ENCODE measurements at regions not wholly inside any gene's neighbourhood (a gene's known extent, or its start where the extent isn't known, plus 50 kb on each side); places are given as distances from the start of the nearest gene placed in this dataset.
"Not testable (repeated sequence)": the region's sequence is repeated elsewhere in the genome, so short reads cannot be mapped to it uniquely, and the experiment has no call there.

- TF ChIP-seq ZNF274 (IDR thresholded peaks at IDR 0.05; ENCODE audit: low read depth, low read length): no peak
- no peak overlapping the region for H3K4me3 ChIP-seq (ENCODE audit: low read length)
Observed at GRCh38 chr6:6438286-6438685, 117.8 kb upstream of the F13A1 start.

GRCh38 chr6:6439778-6440177 lies 119.3 kb upstream of the F13A1 start:
- H3K4me3 ChIP-seq (ENCODE audit: low read length): no peak overlapping the region
- TF ChIP-seq ZNF274 (IDR thresholded peaks at IDR 0.05; ENCODE audit: low read depth, low read length): no peak

GRCh38 chr6:6452002-6452401 lies 131.5 kb upstream of the F13A1 start:
- no peak overlapping the region for H3K4me3 ChIP-seq (ENCODE audit: low read length)
- no peak for TF ChIP-seq ZNF274 (IDR thresholded peaks at IDR 0.05; ENCODE audit: low read depth, low read length)

GRCh38 chr6:6453186-6453585 lies 132.7 kb upstream of the F13A1 start:
- TF ChIP-seq ZNF274 (IDR thresholded peaks at IDR 0.05; ENCODE audit: low read depth, low read length): no peak
- H3K4me3 ChIP-seq (ENCODE audit: low read length): no peak overlapping the region

GRCh38 chr6:6455272-6455671 lies 133.2 kb upstream of the LY86 start:
- H3K4me3 ChIP-seq (ENCODE audit: low read length): no peak overlapping the region
- TF ChIP-seq ZNF274 (IDR thresholded peaks at IDR 0.05; ENCODE audit: low read depth, low read length): no peak

- TF ChIP-seq ZNF274 (IDR thresholded peaks at IDR 0.05; ENCODE audit: low read depth, low read length): no peak
- no peak overlapping the region for H3K4me3 ChIP-seq (ENCODE audit: low read length)
Observed at GRCh38 chr6:6458172-6458571, 130.3 kb upstream of the LY86 start.

GRCh38 chr6:6459963-6460362 lies 128.6 kb upstream of the LY86 start:
- not testable (repeated sequence) for H3K4me3 ChIP-seq (ENCODE audit: low read length)

- TF ChIP-seq ZNF274 (IDR thresholded peaks at IDR 0.05; ENCODE audit: low read depth, low read length): no peak
Observed at GRCh38 chr6:6460416-6460815, 128.1 kb upstream of the LY86 start.

GRCh38 chr6:6461138-6461537 lies 127.4 kb upstream of the LY86 start:
- no peak for TF ChIP-seq ZNF274 (IDR thresholded peaks at IDR 0.05; ENCODE audit: low read depth, low read length)
- no peak overlapping the region for H3K4me3 ChIP-seq (ENCODE audit: low read length)

More at GRCh38 chr6:6460416-6460815, 128.1 kb upstream of the LY86 start:
- no peak overlapping the region for H3K4me3 ChIP-seq (ENCODE audit: low read length)

- H3K4me3 ChIP-seq (ENCODE audit: low read length): no peak overlapping the region
- no peak for TF ChIP-seq ZNF274 (IDR thresholded peaks at IDR 0.05; ENCODE audit: low read depth, low read length)
Observed at GRCh38 chr6:6466967-6467761, 121.4 kb upstream of the LY86 start.

GRCh38 chr6:6469074-6469473 lies 119.4 kb upstream of the LY86 start:
- H3K4me3 ChIP-seq (ENCODE audit: low read length): no peak overlapping the region

GRCh38 chr6:6470123-6470522 lies 118.4 kb upstream of the LY86 start:
- no peak overlapping the region for H3K4me3 ChIP-seq (ENCODE audit: low read length)
- TF ChIP-seq ZNF274 (IDR thresholded peaks at IDR 0.05; ENCODE audit: low read depth, low read length): no peak

More at GRCh38 chr6:6469074-6469473, 119.4 kb upstream of the LY86 start:
- TF ChIP-seq ZNF274 (IDR thresholded peaks at IDR 0.05; ENCODE audit: low read depth, low read length): no peak

- TF ChIP-seq ZNF274 (IDR thresholded peaks at IDR 0.05; ENCODE audit: low read depth, low read length): no peak
- H3K4me3 ChIP-seq (ENCODE audit: low read length): no peak overlapping the region
Observed at GRCh38 chr6:6471276-6471675, 117.2 kb upstream of the LY86 start.

- no peak for TF ChIP-seq ZNF274 (IDR thresholded peaks at IDR 0.05; ENCODE audit: low read depth, low read length)
- no peak overlapping the region for H3K4me3 ChIP-seq (ENCODE audit: low read length)
Observed at GRCh38 chr6:6474170-6474920, 114.2 kb upstream of the LY86 start.

GRCh38 chr6:6479785-6480184 lies 108.7 kb upstream of the LY86 start:
- H3K4me3 ChIP-seq (ENCODE audit: low read length): no peak overlapping the region
- no peak for TF ChIP-seq ZNF274 (IDR thresholded peaks at IDR 0.05; ENCODE audit: low read depth, low read length)
